IPS-20b (cell line): ENCODE measurements at regions not wholly inside any gene's neighbourhood (a gene's known extent, or its start where the extent isn't known, plus 50 kb on each side); places are given as distances from the start of the nearest gene placed in this dataset.
"Not testable (repeated sequence)": the region's sequence is repeated elsewhere in the genome, so short reads cannot be mapped to it uniquely, and the experiment has no call there.

ENCODE experiments used
- H3K27ac ChIP-seq: one replicate; pipeline ENCODE4 v1.5.1; 2013; ENCODE audit warnings: low read length
- H3K27me3 ChIP-seq: 2 replicates; pipeline ENCODE4 v1.6.1; 2013; ENCODE audit warnings: mild to moderate bottlenecking, low read length, inconsistent platforms; ENCODE audit not compliant: insufficient read depth
- H3K36me3 ChIP-seq: 2 replicates; pipeline ENCODE4 v1.6.1; 2013; ENCODE audit warnings: low read depth, mild to moderate bottlenecking, inconsistent platforms, low read length, moderate library complexity; ENCODE audit not compliant: insufficient read depth
- H3K4me1 ChIP-seq: 2 replicates; pipeline ENCODE4 v1.6.1; 2013; ENCODE audit warnings: mild to moderate bottlenecking, control low read depth, inconsistent platforms, low read length, moderate library complexity; ENCODE audit not compliant: insufficient read depth
- H3K4me3 ChIP-seq: 2 replicates; pipeline ENCODE4 v1.5.1; 2013; ENCODE audit warnings: mild to moderate bottlenecking, low read length, inconsistent platforms
- H3K9ac ChIP-seq: 2 replicates; pipeline ENCODE4 v1.6.1; 2013; ENCODE audit warnings: low read depth, mild to moderate bottlenecking, inconsistent platforms, low read length, moderate library complexity
- H3K9me3 ChIP-seq: 2 replicates; pipeline ENCODE4 v1.6.1; 2013; ENCODE audit warnings: mild to moderate bottlenecking, low read depth, low read length, inconsistent platforms; ENCODE audit not compliant: insufficient read depth

- Histone ChIP-seq H3K4me1 (no peaks in the 10 kb centered on the region), H3K9me3 (peaks cover 56% of the 10 kb centered on the region), H3K27ac (no peak overlapping the region), H3K4me3 (no peak overlapping the region), H3K9ac (no peak overlapping the region), H3K36me3 (no peaks in the 10 kb centered on the region), H3K27me3 (no peaks in the 10 kb centered on the region)
Measured at GRCh38 chrX:155757046-155757759, 123.9 kb upstream of the VAMP7 start.

GRCh38 chrX:155755706-155756337 is 125.3 kb upstream of the VAMP7 start:
- Histone ChIP-seq H3K27me3 (no peaks in the 10 kb centered on the region), H3K27ac (no peak overlapping the region), H3K4me1 (no peaks in the 10 kb centered on the region), H3K9ac (no peak overlapping the region), H3K36me3 (no peaks in the 10 kb centered on the region), H3K4me3 (no peak overlapping the region), H3K9me3 (peaks cover 53% of the 10 kb centered on the region)

GRCh38 chrX:155751131-155751530 is 130.0 kb upstream of the VAMP7 start:
- Histone ChIP-seq H3K27me3 (no peaks in the 10 kb centered on the region), H3K4me3 (no peak overlapping the region), H3K9me3 (peaks cover 58% of the 10 kb centered on the region), H3K4me1 (no peaks in the 10 kb centered on the region), H3K9ac (no peak overlapping the region), H3K27ac (no peak overlapping the region), H3K36me3 (no peaks in the 10 kb centered on the region)

- no peak overlapping the region for H3K27ac ChIP-seq
- no peaks in the 10 kb centered on the region for H3K36me3 ChIP-seq
- H3K9me3 ChIP-seq = peaks cover 44% of the 10 kb centered on the region
Measured at GRCh38 chrX:155747520-155747919, 133.6 kb upstream of the VAMP7 start.

GRCh38 chrX:155745792-155746191 is 133.0 kb upstream of the TMLHE start:
- Histone ChIP-seq H3K4me1 (no peaks in the 10 kb centered on the region), H3K4me3 (no peak overlapping the region), H3K27me3 (no peaks in the 10 kb centered on the region), H3K27ac (no peak overlapping the region), H3K36me3 (no peaks in the 10 kb centered on the region), H3K9me3 (peaks cover 42% of the 10 kb centered on the region), H3K9ac (no peak overlapping the region)

More at GRCh38 chrX:155747520-155747919, 133.6 kb upstream of the VAMP7 start:
- H3K27me3 ChIP-seq = no peaks in the 10 kb centered on the region
- no peak overlapping the region for H3K4me3 ChIP-seq
- H3K4me1 ChIP-seq = no peaks in the 10 kb centered on the region
- no peak overlapping the region for H3K9ac ChIP-seq

DNA sequence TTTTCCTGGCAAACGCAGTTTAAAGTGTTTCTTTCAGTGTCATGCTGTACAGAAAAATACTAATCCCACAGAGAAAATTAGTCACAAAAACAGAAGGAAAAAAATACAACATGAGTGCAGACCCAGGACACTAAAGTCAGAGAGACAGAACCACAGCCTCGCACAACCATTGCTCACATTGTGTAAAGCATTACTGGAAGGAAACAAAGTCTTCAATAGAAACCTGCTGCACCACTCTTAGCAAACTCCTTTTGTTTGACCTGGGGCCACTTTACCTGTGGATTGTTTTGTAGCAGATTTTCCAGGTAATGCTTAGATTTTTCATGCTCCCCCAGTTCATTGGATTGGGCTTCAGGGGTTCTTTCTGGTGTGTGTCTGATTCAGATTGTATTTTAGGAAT is 131.8 kb upstream of the TMLHE start:
- Histone ChIP-seq H3K27me3 (no peaks in the 10 kb centered on the region), H3K27ac (no peak overlapping the region), H3K4me3 (no peak overlapping the region), H3K9ac (no peak overlapping the region), H3K36me3 (no peaks in the 10 kb centered on the region), H3K4me1 (no peaks in the 10 kb centered on the region), H3K9me3 (peaks cover 38% of the 10 kb centered on the region)

GRCh38 chrX:155728335-155728734 is 115.6 kb upstream of the TMLHE start:
- peaks cover 17% of the 10 kb centered on the region for H3K9me3 ChIP-seq
- H3K27ac ChIP-seq, H3K9ac ChIP-seq, H3K4me3 ChIP-seq, H3K4me1 ChIP-seq, H3K36me3 ChIP-seq, H3K27me3 ChIP-seq: not testable (repeated sequence)

DNA sequence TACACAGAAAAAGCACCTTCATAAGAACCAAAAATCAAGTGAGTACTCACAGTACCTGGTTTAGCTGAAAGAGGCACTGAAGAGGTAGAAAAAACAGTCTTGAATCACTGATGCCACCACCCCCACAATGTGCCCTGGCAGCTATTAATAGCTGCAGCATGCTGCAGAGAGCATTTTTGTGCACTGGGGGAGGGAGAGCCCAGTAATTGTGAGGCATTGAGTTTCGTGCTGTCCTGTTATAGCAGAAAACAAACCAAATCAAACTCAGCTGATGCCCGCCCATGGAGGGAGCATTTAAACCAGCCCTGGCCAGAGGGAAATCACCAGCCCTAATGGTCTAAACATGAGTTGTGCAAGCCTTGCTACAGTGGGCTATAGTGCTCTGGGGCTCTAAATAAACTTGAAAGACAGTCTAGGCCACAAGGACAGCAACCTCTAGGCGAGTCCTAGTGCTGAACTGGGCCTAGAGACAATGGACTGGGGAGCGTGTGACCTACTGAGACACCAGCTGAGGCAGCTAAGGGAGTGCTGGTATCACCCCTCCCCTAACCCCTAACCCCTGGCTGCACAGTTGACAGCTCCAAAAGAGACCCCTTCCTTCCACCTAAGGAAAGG is 106.3 kb upstream of the TMLHE start:
- H3K4me3 ChIP-seq = no peak overlapping the region

GRCh38 chrX:155715141-155715540 is 102.4 kb upstream of the TMLHE start:
- H3K4me3 ChIP-seq = no peak overlapping the region
- H3K27me3 ChIP-seq = no peaks in the 10 kb centered on the region
- H3K27ac ChIP-seq = no peak overlapping the region
- no peaks in the 10 kb centered on the region for H3K36me3 ChIP-seq
- H3K9ac ChIP-seq = no peak overlapping the region
- peaks cover 27% of the 10 kb centered on the region for H3K9me3 ChIP-seq
- H3K4me1 ChIP-seq = no peaks in the 10 kb centered on the region

More for the DNA sequence above, 106.3 kb upstream of the TMLHE start:
- Histone ChIP-seq H3K9me3 (peaks cover 26% of the 10 kb centered on the region), H3K9ac (no peak overlapping the region), H3K27ac (no peak overlapping the region), H3K36me3 (no peaks in the 10 kb centered on the region), H3K4me1 (no peaks in the 10 kb centered on the region), H3K27me3 (no peaks in the 10 kb centered on the region)

DNA sequence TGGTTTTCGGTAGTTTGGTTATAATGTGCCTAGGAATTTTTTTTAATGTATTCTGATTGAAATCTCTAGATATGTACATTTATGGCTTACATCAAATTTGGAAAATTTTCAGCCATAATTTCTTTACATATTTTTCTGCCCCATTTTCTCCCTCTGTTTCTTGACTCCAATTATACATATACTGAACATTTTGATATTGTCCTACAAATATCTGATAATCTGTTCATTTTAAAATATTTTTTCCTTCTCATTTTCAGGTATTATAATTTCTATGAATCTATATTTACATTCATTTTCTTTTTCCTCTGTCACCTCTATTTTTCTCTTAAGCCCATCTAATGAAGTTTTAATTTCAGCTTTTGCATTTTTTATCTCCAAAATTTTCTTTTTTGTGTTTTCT is 82.7 kb upstream of the TMLHE start:
- H3K27me3 ChIP-seq = no peaks in the 10 kb centered on the region
- H3K36me3 ChIP-seq = no peaks in the 10 kb centered on the region
- no peak overlapping the region for H3K4me3 ChIP-seq
- H3K27ac ChIP-seq = no peak overlapping the region
- no peaks in the 10 kb centered on the region for H3K9me3 ChIP-seq
- no peaks in the 10 kb centered on the region for H3K4me1 ChIP-seq
- no peak overlapping the region for H3K9ac ChIP-seq

DNA sequence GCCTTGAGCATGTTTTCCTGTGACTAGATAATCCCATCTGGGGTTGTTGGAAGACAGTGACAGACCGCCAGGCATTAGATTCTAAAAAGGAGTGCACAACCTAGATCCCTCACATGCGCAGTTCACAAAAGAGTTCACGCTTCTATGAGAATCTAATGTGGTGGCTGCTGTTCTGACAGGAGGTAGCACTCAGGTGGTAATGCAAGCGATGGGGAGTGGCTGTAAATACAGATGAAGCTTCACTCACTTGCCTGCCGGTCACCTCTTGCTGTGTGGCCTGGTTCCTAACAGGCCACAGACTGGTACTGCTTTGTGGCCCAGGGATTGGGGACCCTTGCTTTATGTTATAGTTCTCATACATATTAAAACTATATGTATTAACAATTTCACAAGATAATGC is 81.9 kb upstream of the TMLHE start:
- Histone ChIP-seq H3K36me3 (no peaks in the 10 kb centered on the region), H3K9ac (no peak overlapping the region), H3K27ac (no peak overlapping the region), H3K9me3 (no peaks in the 10 kb centered on the region), H3K27me3 (no peaks in the 10 kb centered on the region), H3K4me1 (no peaks in the 10 kb centered on the region), H3K4me3 (no peak overlapping the region)

- H3K36me3 ChIP-seq = no peaks in the 10 kb centered on the region
- no peak overlapping the region for H3K4me3 ChIP-seq
- H3K27ac ChIP-seq = no peak overlapping the region
- H3K9ac ChIP-seq = no peak overlapping the region
- no peaks in the 10 kb centered on the region for H3K9me3 ChIP-seq
- no peaks in the 10 kb centered on the region; the same call in 1 of the 2 replicates for H3K4me1 ChIP-seq
- no peaks in the 10 kb centered on the region for H3K27me3 ChIP-seq
Measured at GRCh38 chrX:155682834-155683233, 70.1 kb upstream of the TMLHE start.
